ENCODE measurements at regions not wholly inside any gene's neighbourhood (a gene's known extent, or its start where the extent isn't known, plus 50 kb on each side); places are given as distances from the start of the nearest gene placed in this dataset.

- TF ChIP-seq EZH2 (IDR thresholded peaks at IDR 0.05; ENCODE audit: insufficient read depth, poor library complexity, severe bottlenecking) (no peak), EZH2phosphoT487 (IDR thresholded peaks at IDR 0.05; ENCODE audit: insufficient read depth, low read depth) (no peak)
Measured at GRCh38 chr6:160917572-160917971, 74.0 kb upstream of the MAP3K4 start.
